ENCODE measurements at regions not wholly inside any gene's neighbourhood (a gene's known extent, or its start where the extent isn't known, plus 50 kb on each side); places are given as distances from the start of the nearest gene placed in this dataset.

- Histone ChIP-seq H3K27me3 (ENCODE audit: control insufficient read depth, insufficient read depth, low read length) (no peaks in the 10 kb centered on the region), H3K4me3 (ENCODE audit: low read length) (no peak overlapping the region), H3K9me3 (replicated peaks; ENCODE audit: control insufficient read depth, low read depth, low read length) (no peaks in the 10 kb centered on the region), H3K36me3 (ENCODE audit: control insufficient read depth, insufficient read depth, low read length) (no peaks in the 10 kb centered on the region), H3K27ac (ENCODE audit: low read length) (no peak overlapping the region), H3K4me1 (ENCODE audit: control insufficient read depth, insufficient read depth, low read length) (peaks cover 11% of the 10 kb centered on the region)
- peak; percentile 26 for DNase-seq
- 21% methylated on average over 2 of the region's 3 CpGs for WGBS (ENCODE audit: insufficient coverage)
These were observed 191.9 kb upstream of the ANKFN1 start for GRCh38 chr17:55961386-55961785.

GRCh38 chr17:55962951-55963401 lies 190.3 kb upstream of the ANKFN1 start:
- WGBS (ENCODE audit: insufficient coverage) = 57% methylated on average over 1 of the region's 6 CpGs
- H3K4me1 ChIP-seq (ENCODE audit: control insufficient read depth, insufficient read depth, low read length) = peaks cover 11% of the 10 kb centered on the region
- no peaks in the 10 kb centered on the region for H3K9me3 ChIP-seq (replicated peaks; ENCODE audit: control insufficient read depth, low read depth, low read length)
- no peaks in the 10 kb centered on the region for H3K36me3 ChIP-seq (ENCODE audit: control insufficient read depth, insufficient read depth, low read length)
- no peak overlapping the region for H3K4me3 ChIP-seq (ENCODE audit: low read length)
- peak; percentile 68 for DNase-seq
- H3K27me3 ChIP-seq (ENCODE audit: control insufficient read depth, insufficient read depth, low read length) = no peaks in the 10 kb centered on the region
- H3K27ac ChIP-seq (ENCODE audit: low read length) = peak overlapping the region; percentile 13

DNA sequence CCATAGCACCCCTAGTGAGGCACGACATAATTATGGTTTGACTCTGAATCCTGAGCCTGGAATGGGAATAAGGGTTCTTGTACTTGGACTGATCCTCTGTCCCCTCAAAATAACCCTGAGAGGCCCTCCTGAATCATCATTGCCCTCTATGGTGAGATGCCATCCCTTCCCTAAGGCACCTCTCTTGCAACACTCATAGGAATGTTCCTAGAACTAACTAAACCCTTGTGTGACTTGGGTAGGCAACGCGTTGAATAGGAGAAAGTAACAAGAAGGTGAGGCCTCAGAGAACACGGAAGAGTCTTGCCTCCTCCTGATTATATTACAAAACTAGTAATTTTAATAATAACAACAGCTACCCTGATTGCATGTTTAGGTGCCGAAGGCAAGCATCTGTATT lies 189.1 kb upstream of the ANKFN1 start:
- peaks cover 11% of the 10 kb centered on the region for H3K4me1 ChIP-seq (ENCODE audit: control insufficient read depth, insufficient read depth, low read length)
- 100% methylated on average over 1 of the region's 5 CpGs for WGBS (ENCODE audit: insufficient coverage)
- no peaks in the 10 kb centered on the region for H3K27me3 ChIP-seq (ENCODE audit: control insufficient read depth, insufficient read depth, low read length)
- no peak overlapping the region for H3K27ac ChIP-seq (ENCODE audit: low read length)
- DNase-seq = no peak
- no peaks in the 10 kb centered on the region for H3K9me3 ChIP-seq (replicated peaks; ENCODE audit: control insufficient read depth, low read depth, low read length)
- H3K36me3 ChIP-seq (ENCODE audit: control insufficient read depth, insufficient read depth, low read length) = no peaks in the 10 kb centered on the region
- H3K4me3 ChIP-seq (ENCODE audit: low read length) = no peak overlapping the region

DNA sequence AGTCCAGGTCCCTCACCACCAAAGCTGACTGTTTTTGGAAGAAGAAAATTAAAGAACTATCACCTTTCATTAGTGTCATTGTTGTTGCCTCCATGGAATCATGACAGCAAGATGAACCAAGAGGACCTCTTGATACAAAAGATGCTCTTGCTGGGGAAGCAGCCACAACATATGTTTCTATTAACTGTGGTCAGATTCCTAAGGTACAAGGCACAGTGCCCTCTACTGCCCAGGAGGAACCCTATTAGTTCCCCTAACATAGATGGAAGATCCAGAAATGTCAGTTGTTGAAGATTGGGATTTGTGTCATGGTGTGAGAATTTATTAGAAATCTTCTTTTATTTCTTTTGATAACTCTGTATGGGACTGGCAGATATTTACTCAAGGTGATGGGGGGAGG lies 188.2 kb upstream of the ANKFN1 start:
- Histone ChIP-seq H3K27me3 (ENCODE audit: control insufficient read depth, insufficient read depth, low read length) (no peaks in the 10 kb centered on the region), H3K27ac (ENCODE audit: low read length) (no peak overlapping the region), H3K4me3 (ENCODE audit: low read length) (no peak overlapping the region), H3K9me3 (replicated peaks; ENCODE audit: control insufficient read depth, low read depth, low read length) (no peaks in the 10 kb centered on the region), H3K4me1 (ENCODE audit: control insufficient read depth, insufficient read depth, low read length) (peaks cover 11% of the 10 kb centered on the region), H3K36me3 (ENCODE audit: control insufficient read depth, insufficient read depth, low read length) (no peaks in the 10 kb centered on the region)
- no peak for DNase-seq

GRCh38 chr17:55969562-55970324 lies 183.5 kb upstream of the ANKFN1 start:
- Histone ChIP-seq H3K4me3 (ENCODE audit: low read length) (no peak overlapping the region), H3K27me3 (ENCODE audit: control insufficient read depth, insufficient read depth, low read length) (no peaks in the 10 kb centered on the region), H3K36me3 (ENCODE audit: control insufficient read depth, insufficient read depth, low read length) (no peaks in the 10 kb centered on the region), H3K4me1 (ENCODE audit: control insufficient read depth, insufficient read depth, low read length) (no peaks in the 10 kb centered on the region), H3K27ac (ENCODE audit: low read length) (no peak overlapping the region), H3K9me3 (replicated peaks; ENCODE audit: control insufficient read depth, low read depth, low read length) (no peaks in the 10 kb centered on the region)
- WGBS (ENCODE audit: insufficient coverage) = no CpG with 5 or more reads among the region's 3 CpGs
- no peak for DNase-seq

GRCh38 chr17:55978578-55978977 lies 174.7 kb upstream of the ANKFN1 start:
- Histone ChIP-seq H3K27me3 (ENCODE audit: control insufficient read depth, insufficient read depth, low read length) (no peaks in the 10 kb centered on the region), H3K36me3 (ENCODE audit: control insufficient read depth, insufficient read depth, low read length) (no peaks in the 10 kb centered on the region), H3K4me1 (ENCODE audit: control insufficient read depth, insufficient read depth, low read length) (no peaks in the 10 kb centered on the region), H3K9me3 (replicated peaks; ENCODE audit: control insufficient read depth, low read depth, low read length) (no peaks in the 10 kb centered on the region), H3K4me3 (ENCODE audit: low read length) (no peak overlapping the region), H3K27ac (ENCODE audit: low read length) (no peak overlapping the region)
- WGBS (ENCODE audit: insufficient coverage) = 43% methylated on average over 1 of the region's 1 CpG
- no peak for DNase-seq

- H3K36me3 ChIP-seq (ENCODE audit: control insufficient read depth, insufficient read depth, low read length) = no peaks in the 10 kb centered on the region
- DNase-seq = peak; percentile 29
- no CpG with 5 or more reads among the region's 3 CpGs for WGBS (ENCODE audit: insufficient coverage)
- no peaks in the 10 kb centered on the region for H3K27me3 ChIP-seq (ENCODE audit: control insufficient read depth, insufficient read depth, low read length)
- H3K4me1 ChIP-seq (ENCODE audit: control insufficient read depth, insufficient read depth, low read length) = no peaks in the 10 kb centered on the region
- no peak overlapping the region for H3K4me3 ChIP-seq (ENCODE audit: low read length)
- no peak overlapping the region for H3K27ac ChIP-seq (ENCODE audit: low read length)
- H3K9me3 ChIP-seq (replicated peaks; ENCODE audit: control insufficient read depth, low read depth, low read length) = no peaks in the 10 kb centered on the region
These were observed 170.2 kb upstream of the ANKFN1 start for GRCh38 chr17:55983096-55983495.

- Histone ChIP-seq H3K4me1 (ENCODE audit: control insufficient read depth, insufficient read depth, low read length) (peaks cover 9% of the 10 kb centered on the region), H3K27me3 (ENCODE audit: control insufficient read depth, insufficient read depth, low read length) (no peaks in the 10 kb centered on the region)
- no CpG with 5 or more reads among the region's 4 CpGs for WGBS (ENCODE audit: insufficient coverage)
These were observed 166.5 kb upstream of the ANKFN1 start for GRCh38 chr17:55986817-55987216.

GRCh38 chr17:55988861-55989260 lies 164.4 kb upstream of the ANKFN1 start:
- H3K9me3 ChIP-seq (replicated peaks; ENCODE audit: control insufficient read depth, low read depth, low read length) = no peaks in the 10 kb centered on the region
- DNase-seq = peak; percentile 18
- no CpG with 5 or more reads among the region's 3 CpGs for WGBS (ENCODE audit: insufficient coverage)
- no peak overlapping the region for H3K4me3 ChIP-seq (ENCODE audit: low read length)
- H3K36me3 ChIP-seq (ENCODE audit: control insufficient read depth, insufficient read depth, low read length) = no peaks in the 10 kb centered on the region
- no peak overlapping the region for H3K27ac ChIP-seq (ENCODE audit: low read length)
- no peaks in the 10 kb centered on the region for H3K27me3 ChIP-seq (ENCODE audit: control insufficient read depth, insufficient read depth, low read length)
- peaks cover 9% of the 10 kb centered on the region for H3K4me1 ChIP-seq (ENCODE audit: control insufficient read depth, insufficient read depth, low read length)

More at GRCh38 chr17:55986817-55987216, 166.5 kb upstream of the ANKFN1 start:
- DNase-seq = no peak
- H3K4me3 ChIP-seq (ENCODE audit: low read length) = no peak overlapping the region
- H3K9me3 ChIP-seq (replicated peaks; ENCODE audit: control insufficient read depth, low read depth, low read length) = no peaks in the 10 kb centered on the region
- no peaks in the 10 kb centered on the region for H3K36me3 ChIP-seq (ENCODE audit: control insufficient read depth, insufficient read depth, low read length)
- no peak overlapping the region for H3K27ac ChIP-seq (ENCODE audit: low read length)

- Histone ChIP-seq H3K4me1 (ENCODE audit: control insufficient read depth, insufficient read depth, low read length) (peaks cover 9% of the 10 kb centered on the region), H3K27me3 (ENCODE audit: control insufficient read depth, insufficient read depth, low read length) (no peaks in the 10 kb centered on the region), H3K4me3 (ENCODE audit: low read length) (no peak overlapping the region), H3K27ac (ENCODE audit: low read length) (no peak overlapping the region), H3K9me3 (replicated peaks; ENCODE audit: control insufficient read depth, low read depth, low read length) (no peaks in the 10 kb centered on the region), H3K36me3 (ENCODE audit: control insufficient read depth, insufficient read depth, low read length) (no peaks in the 10 kb centered on the region)
- DNase-seq = peak; percentile 18
- 56% methylated on average over 4 of the region's 10 CpGs for WGBS (ENCODE audit: insufficient coverage)
These were observed 162.8 kb upstream of the ANKFN1 start for GRCh38 chr17:55990332-55991006.
